ENCODE measurements at regions not wholly inside any gene's neighbourhood (a gene's known extent, or its start where the extent isn't known, plus 50 kb on each side); places are given as distances from the start of the nearest gene placed in this dataset.

- TF ChIP-seq CTCF (IDR thresholded peaks at IDR 0.05; ENCODE audit: insufficient read depth, low read length, poor library complexity, severe bottlenecking) (no peak), EZH2phosphoT487 (conservative IDR thresholded peaks at IDR 0.05; ENCODE audit: low read length) (no peak)
- peaks cover 51% of the 10 kb centered on the region for H3K79me2 ChIP-seq (ENCODE audit: insufficient read depth, low read length)
Measured at GRCh38 chr2:144307711-144308110, 212.2 kb downstream of the ZEB2 start.

GRCh38 chr2:144304202-144304601, 215.7 kb downstream of the ZEB2 start:
- no peaks in the 10 kb centered on the region for H4K20me1 ChIP-seq (ENCODE audit: low read depth, low read length)
- H3K4me2 ChIP-seq (ENCODE audit: low read depth, low read length, poor library complexity, severe bottlenecking) = no peak overlapping the region
- no peaks in the 10 kb centered on the region for H3K9me3 ChIP-seq (ENCODE audit: insufficient read depth, low read length)
- peaks cover 46% of the 10 kb centered on the region for H3K79me2 ChIP-seq (ENCODE audit: insufficient read depth, low read length)
- H3F3A ChIP-seq (ENCODE audit: insufficient read depth) = no peaks in the 10 kb centered on the region
- no peak overlapping the region for H3K4me3 ChIP-seq (ENCODE audit: insufficient read depth, low read length, poor library complexity, severe bottlenecking)
- H3K27me3 ChIP-seq (ENCODE audit: low read length) = no peaks in the 10 kb centered on the region
- H3K9me2 ChIP-seq (replicated peaks; ENCODE audit: insufficient read depth, low read length) = no peaks in the 10 kb centered on the region
- H3K36me3 ChIP-seq (ENCODE audit: low read length) = peaks cover 6% of the 10 kb centered on the region; the same call in 1 of the 2 replicates
- no peak overlapping the region for H3K9ac ChIP-seq (ENCODE audit: low read length)
- no peak overlapping the region for H2AFZ ChIP-seq (ENCODE audit: low read depth, low read length, severe bottlenecking)
- H3K27ac ChIP-seq (ENCODE audit: low read depth, low read length) = no peak overlapping the region
- TF ChIP-seq EZH2phosphoT487 (conservative IDR thresholded peaks at IDR 0.05; ENCODE audit: low read length) (no peak), CTCF (IDR thresholded peaks at IDR 0.05; ENCODE audit: insufficient read depth, low read length, poor library complexity, severe bottlenecking) (no peak)

More at GRCh38 chr2:144307711-144308110, 212.2 kb downstream of the ZEB2 start:
- Histone ChIP-seq H3K27me3 (ENCODE audit: low read length) (no peaks in the 10 kb centered on the region), H3K9me2 (replicated peaks; ENCODE audit: insufficient read depth, low read length) (no peaks in the 10 kb centered on the region), H4K20me1 (ENCODE audit: low read depth, low read length) (no peaks in the 10 kb centered on the region), H3K9me3 (ENCODE audit: insufficient read depth, low read length) (peaks cover 13% of the 10 kb centered on the region; the same call in 1 of the 2 replicates), H2AFZ (ENCODE audit: low read depth, low read length, severe bottlenecking) (no peak overlapping the region), H3K27ac (ENCODE audit: low read depth, low read length) (no peak overlapping the region), H3F3A (ENCODE audit: insufficient read depth) (0 out of 2 replicates have a peak, but pooled peaks cover 6% of the 10 kb centered on the region), H3K36me3 (ENCODE audit: low read length) (peaks cover 19% of the 10 kb centered on the region; the same call in 1 of the 2 replicates), H3K4me2 (ENCODE audit: low read depth, low read length, poor library complexity, severe bottlenecking) (no peak overlapping the region), H3K4me3 (ENCODE audit: insufficient read depth, low read length, poor library complexity, severe bottlenecking) (no peak overlapping the region), H3K9ac (ENCODE audit: low read length) (no peak overlapping the region)

GRCh38 chr2:144300632-144301031, 219.3 kb downstream of the ZEB2 start:
- H3F3A ChIP-seq (ENCODE audit: insufficient read depth) = no peaks in the 10 kb centered on the region
- no peak overlapping the region for H3K4me2 ChIP-seq (ENCODE audit: low read depth, low read length, poor library complexity, severe bottlenecking)
- H3K79me2 ChIP-seq (ENCODE audit: insufficient read depth, low read length) = peaks cover 36% of the 10 kb centered on the region
- no peaks in the 10 kb centered on the region for H3K27me3 ChIP-seq (ENCODE audit: low read length)
- no peak overlapping the region for H3K4me3 ChIP-seq (ENCODE audit: insufficient read depth, low read length, poor library complexity, severe bottlenecking)
- H2AFZ ChIP-seq (ENCODE audit: low read depth, low read length, severe bottlenecking) = no peak overlapping the region
- TF ChIP-seq EZH2phosphoT487 (conservative IDR thresholded peaks at IDR 0.05; ENCODE audit: low read length) (no peak), CTCF (IDR thresholded peaks at IDR 0.05; ENCODE audit: insufficient read depth, low read length, poor library complexity, severe bottlenecking) (no peak)
- H3K36me3 ChIP-seq (ENCODE audit: low read length) = 0 out of 2 replicates have a peak, but pooled peaks cover 3% of the 10 kb centered on the region
- no peak overlapping the region for H3K27ac ChIP-seq (ENCODE audit: low read depth, low read length)
- H3K9ac ChIP-seq (ENCODE audit: low read length) = no peak overlapping the region
- no peaks in the 10 kb centered on the region for H3K9me3 ChIP-seq (ENCODE audit: insufficient read depth, low read length)
- no peaks in the 10 kb centered on the region for H4K20me1 ChIP-seq (ENCODE audit: low read depth, low read length)
- no peaks in the 10 kb centered on the region for H3K9me2 ChIP-seq (replicated peaks; ENCODE audit: insufficient read depth, low read length)

All from SU-DHL-6 (cell line).